Prostate gland (tissue), 2 donors: ENCODE measurements at regions not wholly inside any gene's neighbourhood (a gene's known extent, or its start where the extent isn't known, plus 50 kb on each side); places are given as distances from the start of the nearest gene placed in this dataset.

Source experiments
- POLR2A ChIP-seq: fragments of 450-650 bp; IDR thresholded peaks from one replicate; pipeline ENCODE4 v1.6.1; 2016; ENCODE audit warnings: antibody characterized with exemption, mild to moderate bottlenecking
- POLR2AphosphoS5 ChIP-seq: sonication (generic); formaldehyde crosslinking; IDR thresholded peaks from one replicate; pipeline ENCODE4 v1.6.1; 2017; ENCODE audit warnings: antibody characterized with exemption
- TF ChIP-seq, protein P1 (sequence below), 4 experiments: fragments of 200-600 bp in 2 of 4; fragments of 450-650 bp in 2 of 4; sonication (generic) in 2 of 4; IDR thresholded peaks; 1 replicate in 3 of 4; 2 replicates in 1 of 4; pipeline ENCODE4 v1.5.1; 2016 to 2019; ENCODE audit warnings: antibody characterized with exemption in 4 of 4, mild to moderate bottlenecking in 2 of 4, moderate library complexity in 2 of 4

DNA sequence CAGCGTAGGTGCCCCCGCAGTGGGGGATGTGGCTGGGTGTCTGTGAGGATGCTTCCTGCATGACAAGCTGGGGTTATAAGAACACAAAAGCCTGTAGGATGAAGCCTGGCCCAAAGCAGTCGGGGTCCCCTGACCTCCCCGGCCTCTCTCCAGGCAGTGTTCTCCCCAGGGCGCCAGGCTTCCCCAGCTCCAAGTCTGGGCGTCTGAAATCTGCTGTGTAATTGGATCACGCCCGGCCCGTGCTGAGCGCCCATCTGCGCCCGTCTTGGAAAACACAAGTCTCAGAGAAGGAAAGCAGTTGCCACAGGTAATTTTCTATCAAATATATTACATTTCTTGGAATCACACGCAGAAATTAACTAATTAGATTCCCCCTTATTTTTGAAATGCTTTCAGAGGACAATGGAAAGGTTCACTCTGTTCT lies 233.3 kb downstream of the CTTN start:
- TF ChIP-seq, protein P1, sequence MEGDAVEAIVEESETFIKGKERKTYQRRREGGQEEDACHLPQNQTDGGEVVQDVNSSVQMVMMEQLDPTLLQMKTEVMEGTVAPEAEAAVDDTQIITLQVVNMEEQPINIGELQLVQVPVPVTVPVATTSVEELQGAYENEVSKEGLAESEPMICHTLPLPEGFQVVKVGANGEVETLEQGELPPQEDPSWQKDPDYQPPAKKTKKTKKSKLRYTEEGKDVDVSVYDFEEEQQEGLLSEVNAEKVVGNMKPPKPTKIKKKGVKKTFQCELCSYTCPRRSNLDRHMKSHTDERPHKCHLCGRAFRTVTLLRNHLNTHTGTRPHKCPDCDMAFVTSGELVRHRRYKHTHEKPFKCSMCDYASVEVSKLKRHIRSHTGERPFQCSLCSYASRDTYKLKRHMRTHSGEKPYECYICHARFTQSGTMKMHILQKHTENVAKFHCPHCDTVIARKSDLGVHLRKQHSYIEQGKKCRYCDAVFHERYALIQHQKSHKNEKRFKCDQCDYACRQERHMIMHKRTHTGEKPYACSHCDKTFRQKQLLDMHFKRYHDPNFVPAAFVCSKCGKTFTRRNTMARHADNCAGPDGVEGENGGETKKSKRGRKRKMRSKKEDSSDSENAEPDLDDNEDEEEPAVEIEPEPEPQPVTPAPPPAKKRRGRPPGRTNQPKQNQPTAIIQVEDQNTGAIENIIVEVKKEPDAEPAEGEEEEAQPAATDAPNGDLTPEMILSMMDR (IDR thresholded peaks at IDR 0.05), result no peak
- no peak for TF ChIP-seq POLR2A
- TF ChIP-seq POLR2AphosphoS5, result no peak
